Fibroblast of skin of scalp (primary cell): ENCODE measurements at regions not wholly inside any gene's neighbourhood (a gene's known extent, or its start where the extent isn't known, plus 50 kb on each side); places are given as distances from the start of the nearest gene placed in this dataset.
"Not testable (repeated sequence)": the region's sequence is repeated elsewhere in the genome, so short reads cannot be mapped to it uniquely, and the experiment has no call there.

Source experiments
- DNase-seq: peaks from one replicate; pipeline ENCODE4 v3.0.0-alpha.2; 2013

- DNase-seq: no peak
Measured at GRCh38 chr3:6736836-6737629, 123.9 kb upstream of the GRM7 start.

GRCh38 chr3:6737630-6738029, 123.3 kb upstream of the GRM7 start:
- DNase-seq: no peak

- no peak for DNase-seq
Measured at GRCh38 chr3:6739288-6739687, 121.6 kb upstream of the GRM7 start.

GRCh38 chr3:6743067-6743720, 117.7 kb upstream of the GRM7 start:
- no peak for DNase-seq

- DNase-seq: no peak
Measured at GRCh38 chr3:6746443-6746842, 114.5 kb upstream of the GRM7 start.

GRCh38 chr3:6747017-6747416, 113.9 kb upstream of the GRM7 start:
- no peak for DNase-seq

- DNase-seq: no peak
Measured at GRCh38 chr3:6750782-6751181, 110.1 kb upstream of the GRM7 start.

- no peak for DNase-seq
Measured at GRCh38 chr3:6753536-6753935, 107.4 kb upstream of the GRM7 start.

- not testable (repeated sequence) for DNase-seq
Measured at GRCh38 chr3:6769532-6770396, 91.2 kb upstream of the GRM7 start.

- no peak for DNase-seq
Measured at GRCh38 chr3:6770397-6770690, 90.6 kb upstream of the GRM7 start.

GRCh38 chr3:6771171-6771570, 89.7 kb upstream of the GRM7 start:
- no peak for DNase-seq

GRCh38 chr3:6779140-6779539, 81.8 kb upstream of the GRM7 start:
- DNase-seq: no peak

GRCh38 chr3:6781092-6781491, 79.8 kb upstream of the GRM7 start:
- no peak for DNase-seq

- DNase-seq: no peak
Measured at GRCh38 chr3:6785726-6786125, 75.2 kb upstream of the GRM7 start.

GRCh38 chr3:6791161-6791560, 69.8 kb upstream of the GRM7 start:
- peak; percentile 15 for DNase-seq

- DNase-seq: peak; percentile 12
Measured at GRCh38 chr3:6799264-6799915, 61.5 kb upstream of the GRM7 start.

GRCh38 chr3:6803619-6804018, 57.3 kb upstream of the GRM7 start:
- no peak for DNase-seq

GRCh38 chr3:6805236-6805635, 55.7 kb upstream of the GRM7 start:
- peak; percentile 53 for DNase-seq

- peak; percentile 14 for DNase-seq
Measured at GRCh38 chr3:6806991-6807390, 53.9 kb upstream of the GRM7 start.

GRCh38 chr3:6807967-6808588, 52.8 kb upstream of the GRM7 start:
- peak; percentile 69 for DNase-seq

- DNase-seq: no peak
Measured at GRCh38 chr3:6809349-6809748, 51.6 kb upstream of the GRM7 start.
